Tibial nerve (tissue), 4 donors: ENCODE measurements at regions not wholly inside any gene's neighbourhood (a gene's known extent, or its start where the extent isn't known, plus 50 kb on each side); places are given as distances from the start of the nearest gene placed in this dataset.

Experiments
- DNase-seq, 2 donors: peaks; one replicate each; pipeline ENCODE4 v3.0.0-alpha.2; 2019; ENCODE audit warnings: low spot score in 2 of 2
- H3K27ac ChIP-seq, 4 donors: fragments of 200-600 bp; sonication (generic) in 3 of 4; one replicate each; pipeline ENCODE4 v1.5.1; 2017 to 2019; ENCODE audit warnings: mild to moderate bottlenecking in 1 of 4
- H3K27me3 ChIP-seq, 2 donors: fragments of 200-600 bp; sonication (generic) in 1 of 2; one replicate each; pipeline versions ENCODE4 v1.5.1 to v1.6.0; 2017 to 2019
- H3K36me3 ChIP-seq, 3 donors: fragments of 200-600 bp; sonication (generic); one replicate each; pipeline ENCODE4 v1.5.1; 2018 to 2019
- H3K4me1 ChIP-seq, 4 donors: fragments of 200-600 bp; sonication (generic) in 3 of 4; one replicate each; pipeline ENCODE4 v1.5.1; 2017 to 2019
- H3K4me3 ChIP-seq, 4 donors: fragments of 200-600 bp; sonication (generic) in 3 of 4; one replicate each; pipeline ENCODE4 v1.5.1; 2017 to 2019; ENCODE audit warnings: mild to moderate bottlenecking in 1 of 4, moderate library complexity in 1 of 4
- H3K9me3 ChIP-seq, 4 donors: fragments of 200-600 bp; sonication (generic) in 3 of 4; one replicate each; pipeline ENCODE4 v1.5.1; 2017 to 2019
- EP300 ChIP-seq, 2 donors: sonication (generic); formaldehyde crosslinking; IDR thresholded peaks; one replicate each; pipeline ENCODE4 v1.6.1; 2017; ENCODE audit warnings: antibody characterized with exemption in 2 of 2, mild to moderate bottlenecking in 1 of 2
- POLR2A ChIP-seq, 2 donors: fragments of 450-650 bp; IDR thresholded peaks; one replicate each; pipeline ENCODE4 v1.6.1; 2017; ENCODE audit warnings: antibody characterized with exemption in 2 of 2, mild to moderate bottlenecking in 2 of 2, moderate library complexity in 2 of 2
- WGBS, 2 donors: methylation state at CpG; one replicate each; pipeline ENCODE4 v1.1.5; 2018; 5-methylcytosine and 5-hydroxymethylcytosine counted together
- TF ChIP-seq, protein P1 (sequence below), 5 experiments: fragments of 200-600 bp in 3 of 5; fragments of 450-650 bp in 2 of 5; sonication (generic) in 3 of 5; IDR thresholded peaks; one replicate each; pipeline ENCODE4 v1.5.1; 2016 to 2019; ENCODE audit warnings: antibody characterized with exemption in 5 of 5, mild to moderate bottlenecking in 3 of 5, moderate library complexity in 2 of 5

DNA sequence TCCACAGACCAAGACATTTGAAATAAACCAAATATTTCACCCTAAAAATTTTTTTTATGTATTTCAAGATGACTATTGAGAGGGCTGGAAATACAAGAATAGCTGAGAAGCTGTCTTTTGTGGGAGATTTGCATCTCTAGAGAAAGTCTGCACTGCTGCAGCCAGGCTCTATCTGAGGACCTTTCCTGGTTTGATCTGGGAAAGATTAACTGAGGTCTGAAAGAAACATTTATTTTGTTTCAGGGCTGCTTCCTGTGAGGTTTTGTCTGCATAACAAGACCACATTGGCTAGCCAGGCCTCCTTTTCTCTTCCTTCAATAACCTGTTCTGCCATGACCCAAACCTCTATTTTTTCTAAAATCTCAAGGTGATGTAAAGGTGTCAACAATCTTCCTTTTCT, 117.5 kb upstream of the ARHGEF26 start:
- no peak for TF ChIP-seq EP300 (IDR thresholded peaks at IDR 0.05)
- no peak for TF ChIP-seq POLR2A (IDR thresholded peaks at IDR 0.05)
- TF ChIP-seq, protein P1, sequence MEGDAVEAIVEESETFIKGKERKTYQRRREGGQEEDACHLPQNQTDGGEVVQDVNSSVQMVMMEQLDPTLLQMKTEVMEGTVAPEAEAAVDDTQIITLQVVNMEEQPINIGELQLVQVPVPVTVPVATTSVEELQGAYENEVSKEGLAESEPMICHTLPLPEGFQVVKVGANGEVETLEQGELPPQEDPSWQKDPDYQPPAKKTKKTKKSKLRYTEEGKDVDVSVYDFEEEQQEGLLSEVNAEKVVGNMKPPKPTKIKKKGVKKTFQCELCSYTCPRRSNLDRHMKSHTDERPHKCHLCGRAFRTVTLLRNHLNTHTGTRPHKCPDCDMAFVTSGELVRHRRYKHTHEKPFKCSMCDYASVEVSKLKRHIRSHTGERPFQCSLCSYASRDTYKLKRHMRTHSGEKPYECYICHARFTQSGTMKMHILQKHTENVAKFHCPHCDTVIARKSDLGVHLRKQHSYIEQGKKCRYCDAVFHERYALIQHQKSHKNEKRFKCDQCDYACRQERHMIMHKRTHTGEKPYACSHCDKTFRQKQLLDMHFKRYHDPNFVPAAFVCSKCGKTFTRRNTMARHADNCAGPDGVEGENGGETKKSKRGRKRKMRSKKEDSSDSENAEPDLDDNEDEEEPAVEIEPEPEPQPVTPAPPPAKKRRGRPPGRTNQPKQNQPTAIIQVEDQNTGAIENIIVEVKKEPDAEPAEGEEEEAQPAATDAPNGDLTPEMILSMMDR (IDR thresholded peaks at IDR 0.05), result no peak
- no peaks in the 10 kb centered on the region for H3K4me1 ChIP-seq
- no peak overlapping the region for H3K27ac ChIP-seq
- no peaks in the 10 kb centered on the region for H3K36me3 ChIP-seq
- DNase-seq, result no peak
- H3K4me3 ChIP-seq, result no peak overlapping the region
- H3K9me3 ChIP-seq, result peaks cover 0 to 4% (median 1%) of the 10 kb centered on the region in 4 donors
- H3K27me3 ChIP-seq, result no peaks in the 10 kb centered on the region

GRCh38 chr3:154011036-154011435, 110.2 kb upstream of the ARHGEF26 start:
- TF ChIP-seq EP300 (IDR thresholded peaks at IDR 0.05), result no peak
- TF ChIP-seq, protein P1 (IDR thresholded peaks at IDR 0.05), result no peak
- TF ChIP-seq POLR2A (IDR thresholded peaks at IDR 0.05), result no peak
- H3K9me3 ChIP-seq, result no peaks in the 10 kb centered on the region
- 74 to 81% methylated on average over 5 of the region's 5 CpGs for WGBS, 2 donors
- H3K27me3 ChIP-seq, result no peaks in the 10 kb centered on the region
- no peak overlapping the region for H3K27ac ChIP-seq
- no peaks in the 10 kb centered on the region for H3K4me1 ChIP-seq
- no peak for DNase-seq
- H3K4me3 ChIP-seq, result no peak overlapping the region
- no peaks in the 10 kb centered on the region for H3K36me3 ChIP-seq

DNA sequence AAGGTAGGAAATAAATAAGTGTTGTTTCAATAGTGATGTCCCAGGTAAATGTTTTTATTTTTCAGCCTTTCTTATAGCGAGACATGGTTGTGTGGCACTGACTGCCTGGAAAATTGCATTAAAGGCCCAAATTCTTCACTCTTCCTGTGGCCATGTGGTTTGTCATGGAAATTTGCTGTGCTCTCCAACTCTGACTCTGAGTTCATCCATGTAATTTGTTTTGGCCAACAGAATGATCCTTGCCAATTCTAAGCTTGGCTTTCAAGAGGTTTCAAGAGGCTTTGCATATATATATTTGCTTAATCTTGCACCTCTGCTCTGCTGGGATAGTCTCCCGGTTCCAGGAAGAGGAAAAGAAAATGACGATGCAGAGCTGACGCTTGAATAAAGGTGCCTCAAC, 107.5 kb upstream of the ARHGEF26 start:
- H3K27ac ChIP-seq, result no peak overlapping the region
- H3K36me3 ChIP-seq, result no peaks in the 10 kb centered on the region
- no peaks in the 10 kb centered on the region for H3K9me3 ChIP-seq
- 63% methylated on average over 4 of the region's 4 CpGs for WGBS, 2 donors
- TF ChIP-seq POLR2A (IDR thresholded peaks at IDR 0.05), result no peak
- TF ChIP-seq, protein P1 (IDR thresholded peaks at IDR 0.05), result no peak
- TF ChIP-seq EP300 (IDR thresholded peaks at IDR 0.05), result no peak
- H3K27me3 ChIP-seq, result no peaks in the 10 kb centered on the region
- DNase-seq, result no peak
- no peaks in the 10 kb centered on the region for H3K4me1 ChIP-seq
- H3K4me3 ChIP-seq, result no peak overlapping the region

GRCh38 chr3:154015307-154015706, 105.9 kb upstream of the ARHGEF26 start:
- no peak for DNase-seq
- TF ChIP-seq, protein P1 (IDR thresholded peaks at IDR 0.05), result no peak
- TF ChIP-seq POLR2A (IDR thresholded peaks at IDR 0.05) (no peak), EP300 (IDR thresholded peaks at IDR 0.05) (no peak)
- WGBS, 2 donors, result 50 to 55% methylated on average over 4 of the region's 4 CpGs
- H3K4me1 ChIP-seq, result no peaks in the 10 kb centered on the region
- H3K9me3 ChIP-seq, result no peaks in the 10 kb centered on the region
- H3K4me3 ChIP-seq, result no peak overlapping the region
- H3K36me3 ChIP-seq, result no peaks in the 10 kb centered on the region
- H3K27me3 ChIP-seq, result no peaks in the 10 kb centered on the region
- H3K27ac ChIP-seq, result no peak overlapping the region

DNA sequence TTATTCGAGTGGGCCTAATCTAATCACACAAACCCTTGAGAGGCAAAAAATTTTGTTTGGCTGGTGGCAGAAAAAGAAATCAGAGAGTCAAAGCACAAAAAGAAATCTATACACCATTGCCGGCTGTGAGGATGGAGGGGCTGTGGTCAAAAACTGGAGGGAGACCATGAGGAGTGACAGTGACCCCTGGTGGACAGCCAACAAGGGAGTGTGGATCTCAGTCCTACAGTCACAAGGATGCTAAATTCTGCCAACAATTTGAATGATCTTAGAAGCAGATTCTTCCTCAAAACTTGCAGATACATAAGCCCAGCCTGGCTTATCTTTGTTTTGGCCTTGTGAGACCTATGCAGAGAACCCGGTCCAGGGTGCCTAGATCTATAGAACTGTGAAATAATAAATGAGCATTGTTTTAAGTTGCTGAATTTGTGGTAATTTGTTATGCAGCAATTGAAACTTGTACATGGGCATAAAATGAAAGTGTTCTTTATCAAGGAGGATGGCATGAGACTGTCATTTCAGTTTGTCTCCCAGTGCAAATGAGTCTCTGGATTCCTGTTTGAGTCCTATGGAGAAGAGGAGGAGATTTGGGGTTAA, 103.0 kb upstream of the ARHGEF26 start:
- Histone ChIP-seq H3K4me1 (peaks cover 0 to 8% (median 2%) of the 10 kb centered on the region in 4 donors), H3K36me3 (no peaks in the 10 kb centered on the region), H3K4me3 (no peak overlapping the region), H3K27ac (no peak overlapping the region), H3K27me3 (no peaks in the 10 kb centered on the region), H3K9me3 (no peaks in the 10 kb centered on the region)
- TF ChIP-seq, protein P1 (IDR thresholded peaks at IDR 0.05), result peak in 1 of 5 experiments; percentile 16
- TF ChIP-seq POLR2A (IDR thresholded peaks at IDR 0.05), result no peak
- no peak for DNase-seq
- WGBS, 2 donors, result 52 to 63% methylated on average over 3 of the region's 3 CpGs
